SK-N-SH (cell line): ENCODE measurements at regions not wholly inside any gene's neighbourhood (a gene's known extent, or its start where the extent isn't known, plus 50 kb on each side); places are given as distances from the start of the nearest gene placed in this dataset.

Experiments
- CTCF ChIA-PET: fragments of 300-600, 350-600 bp; formaldehyde crosslinking; extraction: SDS; loops from one replicate; lab custom pipeline; 2021; lab: Yijun Ruan, JAX
- POLR2A ChIA-PET: fragments of 350-600 bp; sonication (Branson Sonifier 250); formaldehyde crosslinking; extraction: SDS; loops from one replicate; lab custom pipeline; 2020; ENCODE audit warnings: antibody characterized with exemption, inconsistent platforms; lab: Yijun Ruan, JAX
- DNase-seq: peaks from one replicate; pipeline ENCODE4 v3.0.0; 2012
- H2AFZ ChIP-seq: fragments of 200-600 bp; sonication (generic); 2 replicates; pipeline ENCODE4 v1.8.1; 2016; ENCODE audit warnings: antibody characterized with exemption, mild to moderate bottlenecking, low read depth
- H3F3A ChIP-seq: fragments of 200-600 bp; sonication (generic); replicated peaks from 2 replicates; pipeline ENCODE3; 2016; ENCODE audit warnings: antibody characterized with exemption, mild to moderate bottlenecking; ENCODE audit not compliant: insufficient read depth
- H3K27ac ChIP-seq, 2 experiments: fragments of 200-500 bp in 1 of 2; fragments of 200-600 bp in 1 of 2; sonication (Bioruptor generic) in 1 of 2; sonication (generic), shearing (Covaris generic) in 1 of 2; 2 replicates each; pipeline versions ENCODE4 v1.5.1 to v1.6.1; 2014 to 2016; ENCODE audit warnings: low read depth in 2 of 2, inconsistent platforms in 1 of 2, low read length in 1 of 2, mild to moderate bottlenecking in 1 of 2, mixed read lengths in 1 of 2
- H3K27me3 ChIP-seq: fragments of 200-600 bp; sonication (generic), shearing (Covaris generic); 2 replicates; pipeline ENCODE4 v1.6.1; 2016; ENCODE audit warnings: mixed run types; ENCODE audit not compliant: insufficient read depth
- H3K36me3 ChIP-seq, 2 experiments: fragments of 200-500 bp in 1 of 2; fragments of 200-600 bp in 1 of 2; sonication (Bioruptor generic) in 1 of 2; sonication (generic) in 1 of 2; replicated peaks in 1 of 2; 2 replicates each; pipeline versions ENCODE3 to v1.5.1; 2014 to 2016; ENCODE audit warnings: low read length in 1 of 2, mild to moderate bottlenecking in 1 of 2; ENCODE audit not compliant: insufficient read depth in 2 of 2, control insufficient read depth in 1 of 2
- H3K4me1 ChIP-seq, 2 experiments: fragments of 200-500 bp in 1 of 2; fragments of 200-600 bp in 1 of 2; sonication (Bioruptor generic) in 1 of 2; sonication (generic), shearing (Covaris generic) in 1 of 2; 2 replicates each; pipeline versions ENCODE4 v1.5.1 to v1.6.1; 2014 to 2016; ENCODE audit warnings: low read depth in 1 of 2, low read length in 1 of 2, mixed run types in 1 of 2; ENCODE audit not compliant: insufficient read depth in 2 of 2, control insufficient read depth in 1 of 2
- H3K4me2 ChIP-seq: fragments of 200-600 bp; sonication (generic), shearing (Covaris generic); 2 replicates; pipeline ENCODE4 v1.6.1; 2017; ENCODE audit warnings: mixed run types
- H3K4me3 ChIP-seq, 2 experiments: fragments of 200-500 bp in 1 of 2; fragments of 200-600 bp in 1 of 2; sonication (Bioruptor generic) in 1 of 2; sonication (generic), shearing (Covaris generic) in 1 of 2; 2 replicates each; pipeline versions ENCODE4 v1.5.1 to v1.8.1; 2014 to 2016; ENCODE audit warnings: low read depth in 2 of 2, inconsistent platforms in 1 of 2, low read length in 1 of 2, mild to moderate bottlenecking in 1 of 2, mixed read lengths in 1 of 2, moderate library complexity in 1 of 2
- H3K79me2 ChIP-seq: fragments of 200-600 bp; sonication (generic); 2 replicates; pipeline ENCODE4 v1.8.1; 2017; ENCODE audit warnings: mild to moderate bottlenecking; ENCODE audit not compliant: insufficient read depth
- H3K9ac ChIP-seq: fragments of 200-600 bp; sonication (generic); 2 replicates; pipeline ENCODE4 v1.6.1; 2017; ENCODE audit warnings: mixed run types
- H3K9me2 ChIP-seq: fragments of 200-600 bp; sonication (generic); 2 replicates; pipeline ENCODE4 v1.6.1; 2017; ENCODE audit warnings: mixed run types
- H3K9me3 ChIP-seq: fragments of 200-600 bp; sonication (generic); 2 replicates; pipeline ENCODE4 v1.6.1; 2017; ENCODE audit warnings: mixed run types, mild to moderate bottlenecking, moderate library complexity
- H4K20me1 ChIP-seq: fragments of 200-600 bp; sonication (generic); 2 replicates; pipeline ENCODE4 v1.6.1; 2017; ENCODE audit warnings: mild to moderate bottlenecking, mixed run types; ENCODE audit not compliant: insufficient read depth
- CHD2 ChIP-seq: fragments of 150-350 bp; IDR thresholded peaks from 2 replicates; pipeline ENCODE4 v1.6.1; 2018; ENCODE audit warnings: low read length; ENCODE audit not compliant: partially characterized antibody
- IRF3 ChIP-seq: fragments of 150-350 bp; IDR thresholded peaks from 2 replicates; pipeline ENCODE4 v1.6.1; 2016; ENCODE audit warnings: mild to moderate bottlenecking, low read depth, low read length
- JUND ChIP-seq: IDR thresholded peaks from 2 replicates; pipeline ENCODE4 v1.4.0; 2012
- MXI1 ChIP-seq: IDR thresholded peaks from 2 replicates; pipeline ENCODE4 v1.6.1; 2012; ENCODE audit warnings: mild to moderate bottlenecking, low read depth, low read length, improper control_type of control experiment
- PBX3 ChIP-seq: IDR thresholded peaks from 2 replicates; pipeline ENCODE4; 2012
- POLR2AphosphoS5 ChIP-seq: IDR thresholded peaks from 2 replicates; pipeline ENCODE4 v1.6.1; 2012; ENCODE audit warnings: low read depth, low read length
- RCOR1 ChIP-seq: fragments of 150-350 bp; IDR thresholded peaks from 2 replicates; pipeline ENCODE4 v1.6.1; 2017; ENCODE audit warnings: antibody characterized with exemption, low read length
- REST ChIP-seq: IDR thresholded peaks from 2 replicates; pipeline ENCODE4 v1.6.1; 2012; ENCODE audit warnings: mild to moderate bottlenecking, low read depth, low read length, moderate library complexity
- TAF1 ChIP-seq: IDR thresholded peaks from 2 replicates; pipeline ENCODE4 v1.6.1; 2012; ENCODE audit warnings: low read depth, mild to moderate bottlenecking, low read length, moderate library complexity, borderline replicate concordance
- TEAD4 ChIP-seq: IDR thresholded peaks from 2 replicates; pipeline ENCODE4 v1.4.0; 2012; ENCODE audit warnings: mild to moderate bottlenecking, borderline replicate concordance; ENCODE audit not compliant: insufficient read depth
- USF1 ChIP-seq: IDR thresholded peaks from 2 replicates; pipeline ENCODE4 v1.4.0; 2012; ENCODE audit warnings: low read depth, borderline replicate concordance
- USF2 ChIP-seq: fragments of 150-350 bp; IDR thresholded peaks from 2 replicates; pipeline ENCODE4 v1.6.1; 2017; ENCODE audit warnings: antibody characterized with exemption, low read length, low read depth, borderline replicate concordance
- YY1 ChIP-seq: IDR thresholded peaks from 2 replicates; pipeline ENCODE4 v1.4.0; 2012; ENCODE audit warnings: low read depth, mild to moderate bottlenecking
- WGBS: methylation state at CpG from one replicate; pipeline ENCODE4 v1.1.6; 2017; ENCODE audit warnings: low lambda C conversion rate; 5-methylcytosine and 5-hydroxymethylcytosine counted together

GRCh38 chr4:132498215-132498614, 650.9 kb upstream of the PCDH10 start:
- H3K27me3 ChIP-seq: no peaks in the 10 kb centered on the region
- DNase-seq: no peak
- H4K20me1 ChIP-seq: no peaks in the 10 kb centered on the region
- ChIA-PET CTCF (interaction anchor here (0.6 kb wide), 1 partner anchor 145 kb away, joined by 3 read pairs; no protein-coding TSS in a partner anchor), POLR2A (no interaction called here)
- no peak overlapping the region for H3K27ac ChIP-seq
- no peaks in the 10 kb centered on the region for H3K9me2 ChIP-seq
- H3K9me3 ChIP-seq: no peaks in the 10 kb centered on the region
- H3K4me3 ChIP-seq: no peak overlapping the region
- no peak overlapping the region for H3K4me2 ChIP-seq
- no peak for TF ChIP-seq USF1
- TF ChIP-seq YY1: no peak
- no peak for TF ChIP-seq POLR2AphosphoS5
- 18% methylated on average over 2 of the region's 2 CpGs for WGBS
- no peak overlapping the region for H2AFZ ChIP-seq
- no peaks in the 10 kb centered on the region for H3K79me2 ChIP-seq
- H3K4me1 ChIP-seq: no peaks in the 10 kb centered on the region
- no peaks in the 10 kb centered on the region for H3F3A ChIP-seq
- no peak overlapping the region for H3K9ac ChIP-seq
- H3K36me3 ChIP-seq: no peaks in the 10 kb centered on the region

- Histone ChIP-seq H3K79me2 (no peaks in the 10 kb centered on the region), H3F3A (no peaks in the 10 kb centered on the region), H3K36me3 (no peaks in the 10 kb centered on the region), H2AFZ (no peak overlapping the region), H3K4me3 (no peak overlapping the region), H3K4me2 (no peak overlapping the region), H3K9ac (no peak overlapping the region), H3K9me3 (no peaks in the 10 kb centered on the region), H3K27ac (no peak overlapping the region), H3K9me2 (no peaks in the 10 kb centered on the region), H3K27me3 (no peaks in the 10 kb centered on the region), H3K4me1 (no peaks in the 10 kb centered on the region), H4K20me1 (no peaks in the 10 kb centered on the region)
- CTCF ChIA-PET: no interaction called here
- TF ChIP-seq IRF3 (no peak), MXI1 (no peak)
- POLR2A ChIA-PET: no interaction called here
- no peak for DNase-seq
Measured at GRCh38 chr4:132502096-132502552, 647.0 kb upstream of the PCDH10 start.

GRCh38 chr4:132504438-132504837, 644.7 kb upstream of the PCDH10 start:
- no peaks in the 10 kb centered on the region for H3K79me2 ChIP-seq
- no peak overlapping the region for H3K4me2 ChIP-seq
- H2AFZ ChIP-seq: no peak overlapping the region
- H3K9ac ChIP-seq: no peak overlapping the region
- H3K9me2 ChIP-seq: no peaks in the 10 kb centered on the region
- H3K27me3 ChIP-seq: no peaks in the 10 kb centered on the region
- WGBS: 0% methylated on average over 2 of the region's 2 CpGs
- H4K20me1 ChIP-seq: no peaks in the 10 kb centered on the region
- DNase-seq: no peak
- no peaks in the 10 kb centered on the region for H3K4me1 ChIP-seq
- no peak overlapping the region for H3K4me3 ChIP-seq
- H3K36me3 ChIP-seq: no peaks in the 10 kb centered on the region
- ChIA-PET POLR2A (no interaction called here), CTCF (no interaction called here)
- H3K27ac ChIP-seq: no peak overlapping the region
- H3K9me3 ChIP-seq: no peaks in the 10 kb centered on the region
- no peaks in the 10 kb centered on the region for H3F3A ChIP-seq
- TF ChIP-seq MXI1 (no peak), USF2 (no peak), TEAD4 (no peak), PBX3 (no peak), CHD2 (no peak), RCOR1 (no peak), JUND (no peak), REST (no peak), YY1 (no peak), TAF1 (no peak)
